ENCODE measurements at regions not wholly inside any gene's neighbourhood (a gene's known extent, or its start where the extent isn't known, plus 50 kb on each side); places are given as distances from the start of the nearest gene placed in this dataset.

DNA sequence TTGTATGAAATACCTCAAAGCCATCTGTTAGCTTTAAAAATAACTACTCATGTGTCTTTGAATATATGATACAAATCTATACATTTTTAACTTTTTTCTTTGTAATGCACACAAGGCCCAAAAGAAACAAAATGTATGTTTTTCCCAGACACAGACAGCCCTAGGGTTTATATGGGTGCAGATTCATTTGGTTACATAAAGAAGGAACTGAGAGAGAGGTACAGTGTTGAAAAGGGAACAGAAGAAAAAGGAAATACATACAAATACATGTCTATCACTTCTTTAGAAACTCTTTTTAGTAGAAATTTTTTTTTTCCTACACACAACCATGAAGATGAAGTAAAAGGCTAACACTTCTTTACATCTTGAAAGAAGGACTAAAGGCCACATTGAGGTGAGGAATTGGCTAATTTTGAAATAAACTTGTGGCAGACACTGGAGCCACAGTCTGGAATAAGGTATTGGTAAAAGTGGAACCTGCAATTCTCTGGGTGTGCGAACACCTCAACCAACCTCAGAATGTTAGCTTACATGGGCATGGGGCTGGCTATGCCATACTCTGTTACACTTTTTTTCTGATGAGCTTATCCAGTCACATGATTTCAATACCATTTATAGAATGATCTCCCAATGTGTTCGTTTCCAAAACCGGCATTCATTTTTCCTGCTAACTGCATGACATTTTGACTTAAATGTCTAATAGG, 67.9 kb downstream of the FAM47C start:
- no peak overlapping the region for H3K4me3 Mint-ChIP-seq
- TF ChIP-seq, protein P1, sequence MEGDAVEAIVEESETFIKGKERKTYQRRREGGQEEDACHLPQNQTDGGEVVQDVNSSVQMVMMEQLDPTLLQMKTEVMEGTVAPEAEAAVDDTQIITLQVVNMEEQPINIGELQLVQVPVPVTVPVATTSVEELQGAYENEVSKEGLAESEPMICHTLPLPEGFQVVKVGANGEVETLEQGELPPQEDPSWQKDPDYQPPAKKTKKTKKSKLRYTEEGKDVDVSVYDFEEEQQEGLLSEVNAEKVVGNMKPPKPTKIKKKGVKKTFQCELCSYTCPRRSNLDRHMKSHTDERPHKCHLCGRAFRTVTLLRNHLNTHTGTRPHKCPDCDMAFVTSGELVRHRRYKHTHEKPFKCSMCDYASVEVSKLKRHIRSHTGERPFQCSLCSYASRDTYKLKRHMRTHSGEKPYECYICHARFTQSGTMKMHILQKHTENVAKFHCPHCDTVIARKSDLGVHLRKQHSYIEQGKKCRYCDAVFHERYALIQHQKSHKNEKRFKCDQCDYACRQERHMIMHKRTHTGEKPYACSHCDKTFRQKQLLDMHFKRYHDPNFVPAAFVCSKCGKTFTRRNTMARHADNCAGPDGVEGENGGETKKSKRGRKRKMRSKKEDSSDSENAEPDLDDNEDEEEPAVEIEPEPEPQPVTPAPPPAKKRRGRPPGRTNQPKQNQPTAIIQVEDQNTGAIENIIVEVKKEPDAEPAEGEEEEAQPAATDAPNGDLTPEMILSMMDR (IDR thresholded peaks at IDR 0.05): no peak
- no peak overlapping the region for H3K27ac Mint-ChIP-seq
- H3K36me3 ChIP-seq (replicated peaks in 1 of 2; ENCODE audit: control insufficient read depth in 1 of 2, insufficient read depth in 2 of 2, low read length in 2 of 2): no peaks in the 10 kb centered on the region
- H3K27me3 Mint-ChIP-seq (ENCODE audit: low read depth in 3 of 3): peaks cover 0 to 5% (median 3%) of the 10 kb centered on the region in 3 donors
- H3K36me3 Mint-ChIP-seq: no peaks in the 10 kb centered on the region
- H3K4me2 ChIP-seq (replicated peaks; ENCODE audit: extremely low read depth, low read length, poor library complexity, severe bottlenecking): no peak overlapping the region
- no peaks in the 10 kb centered on the region for H3K4me1 ChIP-seq (ENCODE audit: control insufficient read depth in 1 of 2, insufficient read depth in 2 of 2, low read length in 2 of 2)
- H3K4me1 Mint-ChIP-seq: peaks cover 3% of the 10 kb centered on the region
- H3K27ac ChIP-seq (ENCODE audit: low read depth in 1 of 2, low read length in 2 of 2): no peak overlapping the region
- no peak overlapping the region for H3K4me3 ChIP-seq (replicated peaks in 1 of 3; ENCODE audit: low read depth in 2 of 3, low read length in 3 of 3)
- no peaks in the 10 kb centered on the region for H3K27me3 ChIP-seq (ENCODE audit: control insufficient read depth in 2 of 2, insufficient read depth in 2 of 2, low read length in 2 of 2)
- H3K9me3 ChIP-seq (replicated peaks in 1 of 2; ENCODE audit: control insufficient read depth in 1 of 2, insufficient read depth in 1 of 2, low read length in 2 of 2): no peaks in the 10 kb centered on the region
- no peaks in the 10 kb centered on the region for H3K79me2 ChIP-seq (ENCODE audit: insufficient read depth, low read length)
- no peak overlapping the region for H3K9ac ChIP-seq (ENCODE audit: insufficient read depth, low read length, poor library complexity, severe bottlenecking)
- peaks cover 0 to 13% (median 3%) of the 10 kb centered on the region in 7 donors for H3K9me3 Mint-ChIP-seq
- 100% methylated on average over 2 of the region's 3 CpGs for WGBS (ENCODE audit: insufficient coverage)
- H2AFZ ChIP-seq (ENCODE audit: insufficient read depth, low read depth, low read length, poor library complexity, severe bottlenecking): no peak overlapping the region
- H4K20me1 ChIP-seq (ENCODE audit: insufficient read depth, low read length): no peaks in the 10 kb centered on the region
- intact Hi-C loops (cut with micrococcal nuclease): no loop called here
- no peak for DNase-seq

DNA sequence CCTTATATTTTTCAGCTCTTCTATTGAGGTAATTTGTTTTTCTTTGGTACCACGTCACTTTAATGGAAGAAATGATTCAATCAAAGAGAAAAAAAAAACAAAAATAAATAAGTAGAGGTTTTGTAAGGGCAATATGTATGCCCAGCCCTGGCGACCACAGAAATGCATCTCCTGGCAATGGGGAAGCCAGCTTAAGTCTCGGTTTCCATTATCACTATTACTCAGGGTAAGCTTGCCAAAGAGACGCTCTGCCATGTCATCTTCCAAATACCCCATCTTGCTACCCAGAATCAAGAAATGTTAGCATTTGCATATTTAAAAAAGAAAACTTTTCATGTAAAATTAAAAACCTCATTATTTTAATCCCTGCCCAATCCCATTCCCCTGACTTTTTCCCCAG, 68.8 kb downstream of the FAM47C start:
- Histone ChIP-seq H2AFZ (ENCODE audit: insufficient read depth, low read depth, low read length, poor library complexity, severe bottlenecking) (no peak overlapping the region), H3K4me3 (replicated peaks in 1 of 3; ENCODE audit: low read depth in 2 of 3, low read length in 3 of 3) (no peak overlapping the region), H3K9me3 (replicated peaks in 1 of 2; ENCODE audit: control insufficient read depth in 1 of 2, insufficient read depth in 1 of 2, low read length in 2 of 2) (no peaks in the 10 kb centered on the region), H3K79me2 (ENCODE audit: insufficient read depth, low read length) (no peaks in the 10 kb centered on the region), H3K36me3 (replicated peaks in 1 of 2; ENCODE audit: control insufficient read depth in 1 of 2, insufficient read depth in 2 of 2, low read length in 2 of 2) (no peaks in the 10 kb centered on the region), H3K4me2 (replicated peaks; ENCODE audit: extremely low read depth, low read length, poor library complexity, severe bottlenecking) (no peak overlapping the region), H3K4me1 (ENCODE audit: control insufficient read depth in 1 of 2, insufficient read depth in 2 of 2, low read length in 2 of 2) (no peaks in the 10 kb centered on the region), H3K27me3 (ENCODE audit: control insufficient read depth in 2 of 2, insufficient read depth in 2 of 2, low read length in 2 of 2) (no peaks in the 10 kb centered on the region), H4K20me1 (ENCODE audit: insufficient read depth, low read length) (no peaks in the 10 kb centered on the region), H3K27ac (ENCODE audit: low read depth in 1 of 2, low read length in 2 of 2) (no peak overlapping the region), H3K9ac (ENCODE audit: insufficient read depth, low read length, poor library complexity, severe bottlenecking) (no peak overlapping the region)
- no peaks in the 10 kb centered on the region for H3K36me3 Mint-ChIP-seq
- intact Hi-C loops (cut with micrococcal nuclease): no loop called here
- H3K4me1 Mint-ChIP-seq: peaks cover 3% of the 10 kb centered on the region
- no peak for DNase-seq
- peaks cover 0 to 13% (median 3%) of the 10 kb centered on the region in 7 donors for H3K9me3 Mint-ChIP-seq
- peaks cover 0 to 5% (median 3%) of the 10 kb centered on the region in 3 donors for H3K27me3 Mint-ChIP-seq (ENCODE audit: low read depth in 3 of 3)
- TF ChIP-seq, protein P1 (IDR thresholded peaks at IDR 0.05): no peak
- H3K27ac Mint-ChIP-seq: no peak overlapping the region
- H3K4me3 Mint-ChIP-seq: no peak overlapping the region
- WGBS (ENCODE audit: insufficient coverage): no CpG with 5 or more reads among the region's 4 CpGs

Data from CD14-positive monocyte (primary cell).